ENCODE measurements at regions not wholly inside any gene's neighbourhood (a gene's known extent, or its start where the extent isn't known, plus 50 kb on each side); places are given as distances from the start of the nearest gene placed in this dataset.

GRCh38 chr13:47027780-47028437 lies 131.1 kb upstream of the HTR2A start:
- POLR2A ChIA-PET = no interaction called here
- no peak overlapping the region for H3K4me2 ChIP-seq (ENCODE audit: insufficient read depth, low read length)

More at GRCh38 chr13:47027780-47028437, 131.1 kb upstream of the HTR2A start:
- H4K20me1 ChIP-seq (replicated peaks; ENCODE audit: control insufficient read depth, extremely low read depth, insufficient read depth, low read length) = no peaks in the 10 kb centered on the region
- DNase-seq (ENCODE audit: low read depth, low spot score) = no peak
- TF ChIP-seq EZH2 (IDR thresholded peaks at IDR 0.05; ENCODE audit: borderline replicate concordance, low read depth, low read length, severe bottlenecking) (no peak), MYC (IDR thresholded peaks at IDR 0.05; ENCODE audit: low read depth, low read length) (no peak), JUN (IDR thresholded peaks at IDR 0.05; ENCODE audit: borderline replicate concordance, insufficient read depth, insufficient read length, low read depth) (no peak), FOS (IDR thresholded peaks at IDR 0.05; ENCODE audit: borderline replicate concordance, insufficient read depth, low read length) (no peak), MAX (IDR thresholded peaks at IDR 0.05; ENCODE audit: insufficient read depth, insufficient read length) (no peak), GATA2 (IDR thresholded peaks at IDR 0.05; ENCODE audit: insufficient read depth, insufficient read length, low read depth, low read length) (no peak), POLR2AphosphoS5 (IDR thresholded peaks at IDR 0.05; ENCODE audit: insufficient read depth, low read depth, low read length) (no peak), POLR2A (IDR thresholded peaks at IDR 0.05; ENCODE audit: low read depth, low read length) (no peak), CTCF (IDR thresholded peaks at IDR 0.05; ENCODE audit: extremely low read depth in 1 of 2, insufficient read depth in 1 of 2, low read depth in 1 of 2, low read length in 2 of 2) (no peak)
- no peaks in the 10 kb centered on the region for H3K4me1 ChIP-seq (ENCODE audit: control insufficient read depth, extremely low read depth, insufficient read depth, low read length)
- no peaks in the 10 kb centered on the region for H3K27me3 ChIP-seq (ENCODE audit: control insufficient read depth in 2 of 2, insufficient read depth in 2 of 2, low read length in 2 of 2)
- H2AFZ ChIP-seq (ENCODE audit: low read depth, low read length) = no peak overlapping the region
- H3K79me2 ChIP-seq (ENCODE audit: control insufficient read depth, insufficient read depth, low read length) = no peaks in the 10 kb centered on the region
- H3K9ac ChIP-seq (replicated peaks; ENCODE audit: extremely low read depth, insufficient read depth, low read length) = no peak overlapping the region
- H3K27ac ChIP-seq (ENCODE audit: insufficient read depth, low read depth, low read length) = no peak overlapping the region
- intact Hi-C loops (cut with micrococcal nuclease) = no loop called here
- no peaks in the 10 kb centered on the region for H3K9me3 ChIP-seq (replicated peaks; ENCODE audit: control insufficient read depth, insufficient read depth, low read length)
- BruUV-seq (replicated peaks) = no TSS peak
- no peaks in the 10 kb centered on the region for H3K9me1 ChIP-seq (replicated peaks; ENCODE audit: control insufficient read depth, extremely low read depth, insufficient read depth, low read length)
- CTCF ChIA-PET = no interaction called here
- no peak overlapping the region for H3K4me3 ChIP-seq (replicated peaks in 1 of 3; ENCODE audit: insufficient read depth in 1 of 3, low read depth in 1 of 3, low read length in 3 of 3)
- FAIRE-seq = no peak
- dilution Hi-C loops (cut with MboI; ENCODE audit: extremely low pct_ligation_motif_present, low sequenced_read_pairs) = no loop called here
- H3K36me3 ChIP-seq (ENCODE audit: control insufficient read depth in 2 of 2, extremely low read depth in 1 of 2, insufficient read depth in 2 of 2, low read length in 2 of 2) = no peaks in the 10 kb centered on the region
